A549 (cell line): ENCODE measurements at regions not wholly inside any gene's neighbourhood (a gene's known extent, or its start where the extent isn't known, plus 50 kb on each side); places are given as distances from the start of the nearest gene placed in this dataset.

Source experiments
- ATAC-seq, 2 experiments: fragments of 200-7000 bp in 1 of 2; fragments of >200 bp in 1 of 2; cut with Nextera tagmentation in 1 of 2; cut with Tn5 transposase in 1 of 2; 3 replicates each; pipeline versions ENCODE4 v1.8.0 to v1.9.1; 2018 to 2020; ENCODE audit warnings: mild to moderate bottlenecking in 1 of 2, moderate library complexity in 1 of 2
- CTCF ChIA-PET: fragments of 300-600 bp; sonication (Branson Sonifier 250); formaldehyde crosslinking; extraction: SDS; loops from one replicate; lab custom pipeline; 2021; ENCODE audit warnings: antibody characterized with exemption, inconsistent platforms; lab: Yijun Ruan, JAX
- POLR2A ChIA-PET: fragments of 350-600 bp; formaldehyde crosslinking; extraction: SDS; loops from one replicate; lab custom pipeline; 2021; ENCODE audit warnings: antibody characterized with exemption, inconsistent platforms; lab: Yijun Ruan, JAX
- DNase-seq, 2 experiments: peaks; one replicate each; pipeline versions ENCODE4 v3.0.0 to v3.0.0-alpha.2; 2011 to 2016; ENCODE audit warnings: low read depth in 1 of 2, low spot score in 1 of 2
- FAIRE-seq: peaks from 2 replicates; lab custom pipeline; 2011; peaks lifted over from hg19 to GRCh38; lab: Jason Lieb, UNC
- H3K27ac ChIP-seq, 2 experiments: fragments of >200 bp; sonication (Bioruptor Twin); formaldehyde crosslinking; 3 replicates each; pipeline ENCODE4 v1.5.1; 2016 to 2017
- H3K4me1 ChIP-seq: fragments of >200 bp; sonication (Bioruptor Twin); formaldehyde crosslinking; 3 replicates; pipeline ENCODE4 v1.6.1; 2016
- H3K4me2 ChIP-seq: fragments of >200 bp; sonication (Bioruptor Twin); formaldehyde crosslinking; 3 replicates; pipeline ENCODE4 v1.6.1; 2016
- H3K4me3 ChIP-seq: fragments of >200 bp; sonication (Bioruptor Twin); formaldehyde crosslinking; 3 replicates; pipeline ENCODE4 v1.5.1; 2016
- H3K9me3 ChIP-seq: fragments of >200 bp; sonication (Bioruptor Twin); formaldehyde crosslinking; 3 replicates; pipeline ENCODE4 v1.6.1; 2016
- BCL3 ChIP-seq: fragments of >200 bp; sonication (Bioruptor Twin); formaldehyde crosslinking; IDR thresholded peaks from 3 replicates; pipeline ENCODE4 v1.6.1; 2016
- BHLHE40 ChIP-seq: IDR thresholded peaks from 2 replicates; pipeline ENCODE4 v1.6.1; 2012; ENCODE audit warnings: low read depth, low read length, inconsistent platforms
- CBX8 ChIP-seq: fragments of 200-600 bp; sonication (generic); IDR thresholded peaks from 2 replicates; pipeline ENCODE4 v1.6.1; 2016
- EHF ChIP-seq: fragments of 250-450 bp; sonication (Bioruptor Pico); IDR thresholded peaks from 2 replicates; pipeline ENCODE4 v1.5.0; 2020; ENCODE audit warnings: mild to moderate bottlenecking
- EHMT2 ChIP-seq: fragments of 200-600 bp; sonication (generic); IDR thresholded peaks from 2 replicates; pipeline ENCODE4 v1.6.1; 2016; ENCODE audit warnings: antibody characterized with exemption, low read depth, mild to moderate bottlenecking, moderate library complexity
- FOSL2 ChIP-seq, 2 experiments: fragments of 450-650 bp in 1 of 2; fragments of >200 bp in 1 of 2; sonication (Bioruptor Twin) in 1 of 2; formaldehyde crosslinking; IDR thresholded peaks; 2 replicates each; pipeline versions ENCODE4 v1.5.0 to v1.6.1; 2016 to 2020; ENCODE audit warnings: mild to moderate bottlenecking in 1 of 2, moderate library complexity in 1 of 2
- HDAC2 ChIP-seq: fragments of 200-600 bp; sonication (generic); IDR thresholded peaks from 2 replicates; pipeline ENCODE4 v1.6.1; 2016
- HEYL ChIP-seq: fragments of 250-450 bp; sonication (Bioruptor Pico); IDR thresholded peaks from 2 replicates; pipeline ENCODE4 v1.8.0; 2021; ENCODE audit warnings: mild to moderate bottlenecking, moderate library complexity
- JUNB ChIP-seq: fragments of >200 bp; sonication (Bioruptor Twin); formaldehyde crosslinking; IDR thresholded peaks from 2 replicates; pipeline ENCODE4 v1.6.1; 2016
- KDM5A ChIP-seq: fragments of 200-600 bp; sonication (generic); IDR thresholded peaks from 2 replicates; pipeline ENCODE4 v1.6.1; 2016; ENCODE audit warnings: antibody characterized with exemption, mild to moderate bottlenecking
- MAFK ChIP-seq: fragments of 450-650 bp; IDR thresholded peaks from 2 replicates; pipeline ENCODE4 v1.6.1; 2014; ENCODE audit not compliant: partially characterized antibody
- PBX3 ChIP-seq: IDR thresholded peaks from 2 replicates; pipeline ENCODE4 v1.6.1; 2012
- PHF8 ChIP-seq: fragments of 200-600 bp; sonication (generic); IDR thresholded peaks from 2 replicates; pipeline ENCODE4 v1.6.1; 2016; ENCODE audit warnings: low read depth, mild to moderate bottlenecking, antibody characterized with exemption, moderate library complexity, borderline replicate concordance
- RARB ChIP-seq: fragments of 250-450 bp; sonication (Bioruptor Pico); IDR thresholded peaks from 2 replicates; pipeline ENCODE4 v1.8.0; 2021; ENCODE audit warnings: mild to moderate bottlenecking, moderate library complexity
- RNF2 ChIP-seq: fragments of 200-600 bp; sonication (generic); IDR thresholded peaks from 2 replicates; pipeline ENCODE4 v1.6.1; 2016; ENCODE audit warnings: low read depth, mild to moderate bottlenecking, antibody characterized with exemption, moderate library complexity, borderline replicate concordance
- SMC3 ChIP-seq: fragments of >200 bp; sonication (Bioruptor Twin); formaldehyde crosslinking; IDR thresholded peaks from 3 replicates; pipeline ENCODE4 v1.6.1; 2018; ENCODE audit warnings: inconsistent platforms
- TFCP2L1 ChIP-seq: fragments of 250-450 bp; sonication (Bioruptor Pico); IDR thresholded peaks from 2 replicates; pipeline ENCODE4 v1.5.0; 2021; ENCODE audit warnings: mild to moderate bottlenecking
- ZC3H11A ChIP-seq: fragments of 450-650 bp; IDR thresholded peaks from 2 replicates; pipeline ENCODE4 v1.6.1; 2014; ENCODE audit warnings: antibody characterized with exemption, mild to moderate bottlenecking
- ZFP36 ChIP-seq: fragments of 450-650 bp; IDR thresholded peaks from 2 replicates; pipeline ENCODE4 v1.6.1; 2014; ENCODE audit warnings: borderline replicate concordance; ENCODE audit not compliant: partially characterized antibody
- ZNF302 ChIP-seq: fragments of 250-450 bp; sonication (Bioruptor Pico); IDR thresholded peaks from 2 replicates; pipeline ENCODE4 v1.9.0; 2021; ENCODE audit warnings: inconsistent platforms, mild to moderate bottlenecking, moderate library complexity
- WGBS: methylation state at CpG from one replicate; pipeline ENCODE4 v1.1.6; 2017; ENCODE audit errors: missing lambda C conversion rate; 5-methylcytosine and 5-hydroxymethylcytosine counted together
- TF ChIP-seq, protein P1 (sequence below): IDR thresholded peaks from 2 replicates; pipeline ENCODE4 v1.6.1; 2012; ENCODE audit warnings: low read depth, borderline replicate concordance
- TF ChIP-seq, protein P2 (sequence below): IDR thresholded peaks from 2 replicates; pipeline ENCODE4 v1.6.1; 2012

DNA sequence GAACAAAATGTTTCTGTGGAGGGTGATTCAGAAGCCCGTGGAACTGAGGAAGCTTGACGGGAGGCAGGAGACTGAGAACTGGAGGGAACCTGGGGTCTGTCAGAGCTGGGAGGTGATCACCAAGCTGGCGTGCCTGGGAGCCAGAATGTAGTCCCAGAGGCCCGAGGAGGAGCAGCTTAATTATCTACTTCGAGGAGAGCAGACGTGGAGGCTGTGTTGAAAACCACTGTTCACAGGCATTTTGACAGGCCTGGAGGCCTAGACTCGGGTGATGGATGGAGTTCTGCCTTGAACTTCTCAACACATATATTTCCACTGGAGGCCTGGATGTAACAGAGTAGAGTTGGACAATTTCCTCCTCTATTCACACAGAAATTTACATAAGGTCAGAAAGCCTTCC lies 177.7 kb upstream of the SALL1 start:
- no peak for FAIRE-seq

DNA sequence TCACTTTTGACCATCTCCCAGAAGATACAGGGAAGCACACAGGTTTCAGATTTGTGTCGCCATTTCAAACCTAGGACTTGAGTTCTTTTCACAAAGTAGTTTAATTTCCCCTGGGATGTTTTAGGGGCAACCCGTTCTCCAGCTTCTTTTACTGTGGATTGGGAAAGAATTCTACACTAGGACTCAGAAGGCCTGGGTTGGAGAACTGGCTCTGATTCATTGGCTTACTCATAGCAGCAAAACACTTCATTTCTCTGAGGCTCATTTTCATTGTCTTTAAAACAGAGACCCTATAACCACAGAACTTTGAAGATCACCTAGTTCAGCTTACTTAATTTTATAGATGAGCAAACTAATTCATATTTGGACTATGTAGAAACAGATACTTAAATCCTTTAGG lies 175.9 kb upstream of the SALL1 start:
- Histone ChIP-seq H3K4me2 (no peak overlapping the region), H3K9me3 (no peaks in the 10 kb centered on the region), H3K27ac (no peak overlapping the region), H3K4me3 (no peak overlapping the region), H3K4me1 (peaks cover 7% of the 10 kb centered on the region; the same call in 1 of the 3 replicates)
- ATAC-seq (no peak), DNase-seq (no peak), FAIRE-seq (no peak)
- ChIA-PET POLR2A (no interaction called here), CTCF (interaction anchor here (0.5 kb wide), 1 partner anchor 405 kb away, joined by 3 read pairs; no protein-coding TSS in a partner anchor)
- TF ChIP-seq HDAC2: no peak
- TF ChIP-seq, protein P1, sequence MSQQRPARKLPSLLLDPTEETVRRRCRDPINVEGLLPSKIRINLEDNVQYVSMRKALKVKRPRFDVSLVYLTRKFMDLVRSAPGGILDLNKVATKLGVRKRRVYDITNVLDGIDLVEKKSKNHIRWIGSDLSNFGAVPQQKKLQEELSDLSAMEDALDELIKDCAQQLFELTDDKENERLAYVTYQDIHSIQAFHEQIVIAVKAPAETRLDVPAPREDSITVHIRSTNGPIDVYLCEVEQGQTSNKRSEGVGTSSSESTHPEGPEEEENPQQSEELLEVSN: no peak
- TF ChIP-seq RARB (CRISPR knock-in tag): no peak
- TF ChIP-seq HEYL (CRISPR knock-in tag): no peak
- no peak for TF ChIP-seq EHF (CRISPR knock-in tag)
- TF ChIP-seq FOSL2 (IDR thresholded peaks at IDR 0.05): no peak
- no peak for TF ChIP-seq FOSL2 (CRISPR knock-in tag; IDR thresholded peaks at IDR 0.05)
- TF ChIP-seq, protein P2, sequence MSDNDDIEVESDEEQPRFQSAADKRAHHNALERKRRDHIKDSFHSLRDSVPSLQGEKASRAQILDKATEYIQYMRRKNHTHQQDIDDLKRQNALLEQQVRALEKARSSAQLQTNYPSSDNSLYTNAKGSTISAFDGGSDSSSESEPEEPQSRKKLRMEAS: no peak
- no peak for TF ChIP-seq PBX3
- TF ChIP-seq PHF8: no peak
- no peak for TF ChIP-seq EHMT2
- TF ChIP-seq SMC3: no peak
- TF ChIP-seq JUNB: no peak
- WGBS: 11% methylated on average over 2 of the region's 2 CpGs

More for the DNA sequence above, 177.7 kb upstream of the SALL1 start:
- ATAC-seq (no peak), DNase-seq (no peak)
- H3K4me3 ChIP-seq: no peak overlapping the region
- POLR2A ChIA-PET: no interaction called here
- H3K4me2 ChIP-seq: no peak overlapping the region
- CTCF ChIA-PET: no interaction called here
- no peak overlapping the region for H3K27ac ChIP-seq
- H3K9me3 ChIP-seq: no peaks in the 10 kb centered on the region
- 44% methylated on average over 7 of the region's 7 CpGs for WGBS
- peaks cover 7% of the 10 kb centered on the region; the same call in 1 of the 3 replicates for H3K4me1 ChIP-seq
- TF ChIP-seq KDM5A (no peak), CBX8 (no peak), ZNF302 (CRISPR knock-in tag) (no peak), EHMT2 (no peak), ZC3H11A (no peak), EHF (CRISPR knock-in tag) (no peak), MAFK (no peak), TFCP2L1 (CRISPR knock-in tag) (no peak), ZFP36 (no peak), BCL3 (no peak), BHLHE40 (no peak), RNF2 (no peak), PHF8 (no peak)
